Psoas muscle (tissue), 7 donors: ENCODE measurements at regions not wholly inside any gene's neighbourhood (a gene's known extent, or its start where the extent isn't known, plus 50 kb on each side); places are given as distances from the start of the nearest gene placed in this dataset.

ENCODE experiments used
- ATAC-seq, 4 donors: fragments of 200-7000 bp; cut with Tn5 transposase; one replicate each; pipeline ENCODE4 v1.9.1; 2020; ENCODE audit warnings: moderate library complexity in 3 of 4, mild to moderate bottlenecking in 2 of 4
- DNase-seq, 2 donors: peaks; one replicate each; pipeline ENCODE4 v3.0.0-alpha.2; 2020
- H3K27ac ChIP-seq: fragments of 200-600 bp; one replicate; pipeline ENCODE4 v1.8.0; 2022
- H3K27me3 ChIP-seq, 3 donors: fragments of 200-600 bp in 1 of 3; one replicate each; pipeline versions ENCODE4 v1.6.1 to v1.8.0; 2013 to 2022; ENCODE audit warnings: low read length in 2 of 3, mild to moderate bottlenecking in 2 of 3, moderate library complexity in 1 of 3; ENCODE audit not compliant: insufficient read depth in 3 of 3
- H3K36me3 ChIP-seq, 2 donors: fragments of 200-600 bp in 1 of 2; one replicate each; pipeline versions ENCODE4 v1.6.1 to v1.8.0; 2013 to 2022; ENCODE audit warnings: low read depth in 1 of 2, mild to moderate bottlenecking in 1 of 2, moderate library complexity in 1 of 2; ENCODE audit not compliant: insufficient read depth in 1 of 2
- H3K4me1 ChIP-seq: fragments of 200-600 bp; one replicate; pipeline ENCODE4 v1.8.0; 2022
- H3K4me3 ChIP-seq: fragments of 200-600 bp; one replicate; pipeline ENCODE4 v1.8.0; 2022; ENCODE audit warnings: mild to moderate bottlenecking
- H3K9me3 ChIP-seq: fragments of 200-600 bp; one replicate; pipeline ENCODE4 v1.8.0; 2022
- WGBS, 3 donors: extraction: QIAGEN DNeasy Blood & Tissue Kit; methylation state at CpG; one replicate each; pipeline versions ENCODE4 v1.1.6 to v1.1.7; 2013; 5-methylcytosine and 5-hydroxymethylcytosine counted together
- intact Hi-C, 2 donors: fragments of 100-400 bp; cut with DNase I; formaldehyde crosslinking; loops; one replicate each; pipeline versions ENCODE4 v1.11.0 to v1.14.2; 2022
- TF ChIP-seq, protein P1 (sequence below): fragments of 200-600 bp; IDR thresholded peaks from one replicate; pipeline ENCODE4 v1.8.0; 2022; ENCODE audit warnings: antibody characterized with exemption
- donor health status: healthy with polysubstance abuse.
- donor health status: DM: no; HTN: no; CAD: no; lungs with moderate emphysema.
- donor health status: Bipolar disorder and iron deficiency.
- donor health status: healthy.
- donor health status: DM: yes; HTN: yes; CAD: no.
- donor health status: DM: no; HTN: no; CAD: no.
- donor health status: DM: yes; HTN: yes; CAD: no.

DNA sequence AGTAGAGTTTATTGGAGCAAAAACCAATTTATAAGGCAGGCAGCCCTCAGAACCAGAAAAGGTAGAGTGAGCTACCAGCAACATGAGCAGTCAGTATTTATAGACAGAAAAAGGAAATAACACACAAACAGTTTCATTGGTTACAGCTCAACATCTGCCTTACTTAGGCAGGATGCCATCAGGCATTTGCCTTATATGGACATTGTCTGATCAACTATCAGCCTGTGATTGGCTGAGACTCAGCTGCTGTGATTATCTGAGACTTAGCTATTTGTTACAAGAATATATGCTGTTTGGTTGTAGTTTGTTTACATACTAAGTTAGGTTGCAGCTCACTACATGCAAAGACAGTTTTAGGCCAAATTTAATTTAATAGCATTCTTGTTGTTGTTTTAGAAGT is 60.4 kb upstream of the CDK1 start:
- DNase-seq (no peak), ATAC-seq (no peak)
- Histone ChIP-seq H3K36me3 (no peaks in the 10 kb centered on the region), H3K4me3 (no peak overlapping the region), H3K27ac (no peak overlapping the region), H3K4me1 (no peaks in the 10 kb centered on the region), H3K9me3 (no peaks in the 10 kb centered on the region), H3K27me3 (peaks cover 0 to 1% (median 0%) of the 10 kb centered on the region in 3 donors)
- TF ChIP-seq, protein P1, sequence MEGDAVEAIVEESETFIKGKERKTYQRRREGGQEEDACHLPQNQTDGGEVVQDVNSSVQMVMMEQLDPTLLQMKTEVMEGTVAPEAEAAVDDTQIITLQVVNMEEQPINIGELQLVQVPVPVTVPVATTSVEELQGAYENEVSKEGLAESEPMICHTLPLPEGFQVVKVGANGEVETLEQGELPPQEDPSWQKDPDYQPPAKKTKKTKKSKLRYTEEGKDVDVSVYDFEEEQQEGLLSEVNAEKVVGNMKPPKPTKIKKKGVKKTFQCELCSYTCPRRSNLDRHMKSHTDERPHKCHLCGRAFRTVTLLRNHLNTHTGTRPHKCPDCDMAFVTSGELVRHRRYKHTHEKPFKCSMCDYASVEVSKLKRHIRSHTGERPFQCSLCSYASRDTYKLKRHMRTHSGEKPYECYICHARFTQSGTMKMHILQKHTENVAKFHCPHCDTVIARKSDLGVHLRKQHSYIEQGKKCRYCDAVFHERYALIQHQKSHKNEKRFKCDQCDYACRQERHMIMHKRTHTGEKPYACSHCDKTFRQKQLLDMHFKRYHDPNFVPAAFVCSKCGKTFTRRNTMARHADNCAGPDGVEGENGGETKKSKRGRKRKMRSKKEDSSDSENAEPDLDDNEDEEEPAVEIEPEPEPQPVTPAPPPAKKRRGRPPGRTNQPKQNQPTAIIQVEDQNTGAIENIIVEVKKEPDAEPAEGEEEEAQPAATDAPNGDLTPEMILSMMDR = no peak
- intact Hi-C loops = no loop called here

DNA sequence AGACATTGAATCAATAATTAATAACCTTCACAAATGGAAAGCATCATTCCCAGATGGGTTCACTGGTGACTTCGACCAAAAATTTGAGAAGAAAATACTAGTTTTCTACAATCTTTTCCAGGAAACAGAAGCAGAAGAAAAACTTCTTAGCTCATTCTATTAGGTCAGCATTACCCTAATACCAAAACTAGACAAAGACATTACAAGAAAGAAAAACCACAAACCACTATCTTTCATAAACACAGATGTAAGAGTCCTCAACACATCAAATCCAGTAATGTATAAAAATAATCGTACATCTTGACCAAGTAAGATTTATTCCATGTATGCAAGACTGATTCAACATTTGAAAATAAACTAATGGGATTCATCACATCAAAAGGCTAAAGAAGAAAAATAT is 64.0 kb upstream of the CDK1 start:
- WGBS, 3 donors = 90 to 95% (median 92%) methylated on average over 2 of the region's 2 CpGs
- intact Hi-C loops = no loop called here
- no peaks in the 10 kb centered on the region for H3K4me1 ChIP-seq
- H3K9me3 ChIP-seq = no peaks in the 10 kb centered on the region
- ATAC-seq (no peak), DNase-seq (no peak)
- no peak overlapping the region for H3K4me3 ChIP-seq
- TF ChIP-seq, protein P1 = no peak
- no peak overlapping the region for H3K27ac ChIP-seq
- H3K36me3 ChIP-seq = no peaks in the 10 kb centered on the region
- peaks cover 0 to 1% (median 0%) of the 10 kb centered on the region in 3 donors for H3K27me3 ChIP-seq

DNA sequence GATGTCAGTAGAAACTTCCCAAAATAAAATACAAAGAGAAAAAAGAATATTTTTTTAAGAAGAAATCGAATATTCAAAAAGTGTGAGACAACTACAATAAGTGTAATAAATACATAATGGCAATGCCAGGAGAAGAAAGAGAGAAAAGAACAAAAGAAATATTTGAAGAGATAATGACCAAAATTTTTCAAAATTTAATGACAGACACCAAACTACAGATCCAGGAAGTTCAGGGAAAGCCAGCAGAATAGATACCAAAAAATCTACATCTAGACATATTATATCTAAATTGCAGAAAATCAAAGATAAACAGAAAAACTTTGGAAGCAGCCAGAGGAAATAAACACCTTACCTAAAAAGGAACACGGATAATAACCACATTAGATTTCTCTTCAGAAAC is 66.8 kb upstream of the CDK1 start:
- DNase-seq = no peak
- TF ChIP-seq, protein P1 = no peak
- intact Hi-C loops = no loop called here
- ATAC-seq = no peak
- Histone ChIP-seq H3K9me3 (no peaks in the 10 kb centered on the region), H3K4me1 (no peaks in the 10 kb centered on the region), H3K27ac (no peak overlapping the region), H3K27me3 (no peaks in the 10 kb centered on the region), H3K4me3 (no peak overlapping the region), H3K36me3 (no peaks in the 10 kb centered on the region)
- 86 to 88% (median 87%) methylated on average over 2 of the region's 2 CpGs for WGBS, 3 donors

DNA sequence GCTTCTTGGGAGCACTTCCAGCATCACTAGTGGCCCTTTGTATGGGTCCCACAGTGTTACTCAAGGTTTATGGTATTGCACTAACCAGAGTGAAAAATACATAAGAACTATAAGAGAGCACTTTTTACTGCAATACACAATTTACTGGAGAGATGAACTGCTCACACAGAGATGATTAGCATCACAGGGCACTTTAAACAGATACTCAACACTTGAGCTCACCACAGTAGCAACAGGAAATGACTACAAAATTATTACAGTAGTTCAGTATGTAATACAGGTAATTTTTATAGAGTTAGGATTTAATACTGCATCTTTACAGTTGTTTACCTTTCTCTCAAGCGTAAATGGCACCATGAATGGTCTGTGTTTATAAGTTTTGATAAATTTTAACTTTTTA is 68.2 kb upstream of the CDK1 start:
- intact Hi-C loops = no loop called here
- ATAC-seq (no peak), DNase-seq (no peak)
- Histone ChIP-seq H3K27me3 (no peaks in the 10 kb centered on the region), H3K9me3 (no peaks in the 10 kb centered on the region), H3K4me1 (no peaks in the 10 kb centered on the region), H3K4me3 (no peak overlapping the region), H3K27ac (no peak overlapping the region), H3K36me3 (no peaks in the 10 kb centered on the region)
- TF ChIP-seq, protein P1 = no peak
- 95 to 98% (median 98%) methylated on average over 1 of the region's 1 CpG for WGBS, 3 donors

DNA sequence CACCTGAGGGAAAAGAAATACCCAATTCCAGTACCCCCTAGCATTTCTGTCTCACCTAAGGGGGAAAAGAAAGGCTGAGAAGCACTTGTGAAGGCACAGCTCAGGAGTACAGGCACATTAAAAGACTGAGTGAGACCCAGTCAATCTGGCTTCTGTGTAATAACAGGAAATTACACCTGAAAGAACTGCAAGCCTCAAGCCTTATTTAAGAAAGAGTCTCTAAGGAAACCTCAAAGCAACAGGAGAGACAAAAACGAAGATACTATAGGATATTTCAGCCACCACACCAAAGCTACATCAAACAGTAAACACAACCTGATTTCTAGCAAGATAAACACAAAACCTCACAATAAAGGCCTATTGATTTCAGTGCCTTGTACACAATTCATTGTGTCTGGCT is 69.6 kb upstream of the CDK1 start:
- no peak for DNase-seq
- Histone ChIP-seq H3K9me3 (no peaks in the 10 kb centered on the region), H3K4me1 (no peaks in the 10 kb centered on the region), H3K27ac (no peak overlapping the region), H3K36me3 (no peaks in the 10 kb centered on the region), H3K4me3 (no peak overlapping the region), H3K27me3 (no peaks in the 10 kb centered on the region)
- no peak for ATAC-seq
- intact Hi-C loops = no loop called here
- WGBS, 3 donors = 0 to 46% (median 0%) methylated on average over 1 of the region's 1 CpG
- TF ChIP-seq, protein P1 = no peak
